MM.1S (cell line): ENCODE measurements at regions not wholly inside any gene's neighbourhood (a gene's known extent, or its start where the extent isn't known, plus 50 kb on each side); places are given as distances from the start of the nearest gene placed in this dataset.

Experiments
- DNase-seq: peaks from one replicate; pipeline ENCODE4 v3.0.0-alpha.2; 2015
- H2AFZ ChIP-seq: fragments of 300-600 bp; sonication (generic); 2 replicates; pipeline ENCODE4 v1.6.0; 2016; ENCODE audit warnings: antibody characterized with exemption, low read length
- H3F3A ChIP-seq: fragments of 300-600 bp; sonication (generic); 2 replicates; pipeline ENCODE4 v1.6.1; 2016; ENCODE audit warnings: mild to moderate bottlenecking, antibody characterized with exemption, low read length, moderate library complexity, mixed read lengths; ENCODE audit not compliant: insufficient read depth
- H3K27ac ChIP-seq: fragments of 300-600 bp; sonication (generic); 2 replicates; pipeline ENCODE4 v1.5.1; 2016; ENCODE audit warnings: mild to moderate bottlenecking, low read length
- H3K27me3 ChIP-seq: fragments of 300-600 bp; sonication (generic); replicated peaks from 2 replicates; pipeline ENCODE4 v1.6.0; 2016; ENCODE audit warnings: low read length; ENCODE audit not compliant: insufficient read depth
- H3K36me3 ChIP-seq: fragments of 300-600 bp; sonication (generic); replicated peaks from 2 replicates; pipeline ENCODE4 v1.6.1; 2016; ENCODE audit warnings: mild to moderate bottlenecking, low read length, mixed read lengths; ENCODE audit not compliant: insufficient read depth
- H3K4me1 ChIP-seq: fragments of 300-600 bp; sonication (generic); 2 replicates; pipeline ENCODE4 v1.6.1; 2016; ENCODE audit warnings: low read length, mixed read lengths
- H3K4me2 ChIP-seq: fragments of 300-600 bp; sonication (generic); 2 replicates; pipeline ENCODE4 v1.6.0; 2016; ENCODE audit warnings: low read depth, low read length
- H3K4me3 ChIP-seq: fragments of 300-600 bp; sonication (generic); 2 replicates; pipeline ENCODE4 v1.5.1; 2016; ENCODE audit warnings: low read length, mixed read lengths
- H3K79me2 ChIP-seq: fragments of 300-600 bp; sonication (generic); 2 replicates; pipeline ENCODE4 v1.6.1; 2016; ENCODE audit warnings: mixed run types, low read length, mixed read lengths
- H3K9ac ChIP-seq: fragments of 300-600 bp; sonication (generic); 2 replicates; pipeline ENCODE4 v1.6.1; 2016; ENCODE audit warnings: low read length, mixed read lengths
- H3K9me2 ChIP-seq: fragments of 300-600 bp; sonication (generic); replicated peaks from 2 replicates; pipeline ENCODE4 v1.6.1; 2016; ENCODE audit warnings: mild to moderate bottlenecking, low read length, mixed read lengths; ENCODE audit not compliant: insufficient read depth
- H3K9me3 ChIP-seq: fragments of 300-600 bp; sonication (generic); replicated peaks from 2 replicates; pipeline ENCODE4 v1.6.1; 2016; ENCODE audit warnings: mild to moderate bottlenecking, low read length, mixed read lengths; ENCODE audit not compliant: insufficient read depth
- H4K20me1 ChIP-seq: fragments of 300-600 bp; sonication (generic); 2 replicates; pipeline ENCODE4 v1.6.1; 2016; ENCODE audit warnings: mild to moderate bottlenecking, low read length, moderate library complexity, mixed read lengths; ENCODE audit not compliant: insufficient read depth
- CTCF ChIP-seq: fragments of 300-600 bp; sonication (generic); IDR thresholded peaks from 2 replicates; pipeline ENCODE4 v1.5.1; 2016; ENCODE audit warnings: antibody characterized with exemption, low read length, mixed read lengths
- EZH2 ChIP-seq: fragments of 300-600 bp; sonication (generic); optimal IDR thresholded peaks from 2 replicates; pipeline ENCODE3; 2017; ENCODE audit warnings: low read depth, mild to moderate bottlenecking, antibody characterized with exemption, low read length, mixed read lengths
- EZH2phosphoT487 ChIP-seq: fragments of 300-600 bp; sonication (generic); IDR thresholded peaks from 2 replicates; pipeline ENCODE4 v1.6.1; 2018; ENCODE audit warnings: antibody characterized with exemption, low read length

GRCh38 chr2:16287281-16287680, 346.9 kb downstream of the MYCN start:
- no peaks in the 10 kb centered on the region for H3K79me2 ChIP-seq
- no peaks in the 10 kb centered on the region for H3K27me3 ChIP-seq
- no peaks in the 10 kb centered on the region for H4K20me1 ChIP-seq
- no peaks in the 10 kb centered on the region for H3K9me2 ChIP-seq
- no peak for DNase-seq
- H3F3A ChIP-seq = no peaks in the 10 kb centered on the region
- H2AFZ ChIP-seq = no peak overlapping the region
- H3K9ac ChIP-seq = no peak overlapping the region
- no peaks in the 10 kb centered on the region for H3K4me1 ChIP-seq
- TF ChIP-seq EZH2 (no peak), EZH2phosphoT487 (no peak), CTCF (no peak)
- no peak overlapping the region for H3K4me2 ChIP-seq
- no peak overlapping the region for H3K27ac ChIP-seq
- no peaks in the 10 kb centered on the region for H3K9me3 ChIP-seq
- no peaks in the 10 kb centered on the region for H3K36me3 ChIP-seq
- no peak overlapping the region for H3K4me3 ChIP-seq

DNA sequence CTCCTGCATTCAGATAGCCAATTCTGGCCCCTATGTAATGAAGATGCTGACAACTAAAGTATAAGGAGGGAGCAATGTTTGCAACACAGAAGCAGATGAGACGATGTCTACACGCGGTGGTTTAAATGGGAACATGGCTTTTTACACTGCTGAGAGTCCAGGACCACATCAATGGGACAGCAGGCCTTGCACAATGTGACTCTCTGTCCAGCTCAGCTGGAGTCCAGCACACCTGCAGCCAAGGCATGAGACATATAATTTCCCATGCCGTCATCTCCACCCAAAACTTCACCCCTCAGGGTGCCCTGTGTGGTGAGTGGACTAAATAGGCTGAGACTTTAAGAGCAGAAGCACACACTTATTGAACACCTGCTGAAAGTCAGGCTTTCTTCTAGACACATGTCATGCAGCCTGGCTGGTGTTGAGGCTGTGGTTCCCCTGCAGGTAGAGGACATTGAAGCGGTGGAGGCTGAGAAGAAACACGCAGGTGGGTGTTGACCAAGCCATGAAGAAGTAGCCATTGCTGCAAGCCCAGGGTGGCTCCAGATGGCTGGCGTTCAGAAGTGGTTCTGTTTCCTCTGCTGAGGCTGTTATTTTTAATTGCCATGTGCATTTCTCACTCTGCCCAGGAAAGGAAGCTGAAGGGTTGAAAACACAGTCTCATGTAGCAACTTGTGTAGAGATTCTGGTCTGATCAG, 345.6 kb downstream of the MYCN start:
- DNase-seq = no peak
- H3K27me3 ChIP-seq = no peaks in the 10 kb centered on the region

GRCh38 chr2:16284941-16285625, 344.7 kb downstream of the MYCN start:
- DNase-seq = no peak
- no peak for TF ChIP-seq EZH2
- TF ChIP-seq CTCF = no peak
- no peak for TF ChIP-seq EZH2phosphoT487

More for the DNA sequence above, 345.6 kb downstream of the MYCN start:
- Histone ChIP-seq H3K27ac (no peak overlapping the region), H3K9me2 (no peaks in the 10 kb centered on the region), H3F3A (no peaks in the 10 kb centered on the region), H3K4me3 (no peak overlapping the region), H3K4me2 (no peak overlapping the region), H4K20me1 (no peaks in the 10 kb centered on the region), H3K9ac (no peak overlapping the region), H2AFZ (no peak overlapping the region), H3K79me2 (no peaks in the 10 kb centered on the region), H3K4me1 (no peaks in the 10 kb centered on the region), H3K9me3 (no peaks in the 10 kb centered on the region), H3K36me3 (no peaks in the 10 kb centered on the region)
- TF ChIP-seq EZH2 = no peak
- no peak for TF ChIP-seq CTCF
- no peak for TF ChIP-seq EZH2phosphoT487

More at GRCh38 chr2:16284941-16285625, 344.7 kb downstream of the MYCN start:
- no peaks in the 10 kb centered on the region for H3K4me1 ChIP-seq
- H3K9me2 ChIP-seq = no peaks in the 10 kb centered on the region
- H3K27me3 ChIP-seq = no peaks in the 10 kb centered on the region
- no peaks in the 10 kb centered on the region for H3K79me2 ChIP-seq
- no peak overlapping the region for H3K4me3 ChIP-seq
- no peak overlapping the region for H2AFZ ChIP-seq
- H3K9me3 ChIP-seq = no peaks in the 10 kb centered on the region
- H4K20me1 ChIP-seq = no peaks in the 10 kb centered on the region
- no peak overlapping the region for H3K4me2 ChIP-seq
- no peak overlapping the region for H3K27ac ChIP-seq
- H3K36me3 ChIP-seq = no peaks in the 10 kb centered on the region
- H3F3A ChIP-seq = no peaks in the 10 kb centered on the region
- no peak overlapping the region for H3K9ac ChIP-seq
